NCI-H524 treated with DMSO at 0.1 percent for 48 hours (cell line): ENCODE measurements at regions not wholly inside any gene's neighbourhood (a gene's known extent, or its start where the extent isn't known, plus 50 kb on each side); places are given as distances from the start of the nearest gene placed in this dataset.

Experiments used
- DNase-seq: peaks from one replicate; lab custom pipeline; 2025; lab: John Stamatoyannopoulos, UW

- DNase-seq: no peak
Observed at GRCh38 chr11:92322225-92322624, 97.6 kb downstream of the FAT3 start.

GRCh38 chr11:92324890-92325289, 100.3 kb downstream of the FAT3 start:
- no peak for DNase-seq

GRCh38 chr11:92325416-92325815, 100.8 kb downstream of the FAT3 start:
- no peak for DNase-seq

- DNase-seq: no peak
Observed at GRCh38 chr11:92329137-92329536, 104.5 kb downstream of the FAT3 start.

- no peak for DNase-seq
Observed at GRCh38 chr11:92329646-92330045, 105.0 kb downstream of the FAT3 start.

GRCh38 chr11:92330114-92330513, 105.5 kb downstream of the FAT3 start:
- DNase-seq: no peak

- no peak for DNase-seq
Observed at GRCh38 chr11:92332986-92333385, 108.4 kb downstream of the FAT3 start.

GRCh38 chr11:92340839-92341238, 116.2 kb downstream of the FAT3 start:
- no peak for DNase-seq

GRCh38 chr11:92342034-92342720, 117.6 kb downstream of the FAT3 start:
- no peak for DNase-seq

- DNase-seq: no peak
Observed at GRCh38 chr11:92342886-92343285, 118.3 kb downstream of the FAT3 start.

- no peak for DNase-seq
Observed at GRCh38 chr11:92346220-92346619, 121.6 kb downstream of the FAT3 start.

- DNase-seq: no peak
Observed at GRCh38 chr11:92347454-92347853, 122.8 kb downstream of the FAT3 start.

- DNase-seq: no peak
Observed at GRCh38 chr11:92349486-92350156, 125.0 kb downstream of the FAT3 start.

- DNase-seq: no peak
Observed at GRCh38 chr11:92357344-92357743, 132.7 kb downstream of the FAT3 start.

GRCh38 chr11:92357841-92358240, 133.2 kb downstream of the FAT3 start:
- no peak for DNase-seq

- DNase-seq: no peak
Observed at GRCh38 chr11:92361551-92361950, 136.9 kb downstream of the FAT3 start.

- no peak for DNase-seq
Observed at GRCh38 chr11:92362989-92363388, 138.4 kb downstream of the FAT3 start.

- DNase-seq: no peak
Observed at GRCh38 chr11:92364177-92364576, 139.6 kb downstream of the FAT3 start.

GRCh38 chr11:92376146-92376599, 151.6 kb downstream of the FAT3 start:
- DNase-seq: no peak

GRCh38 chr11:92376680-92377079, 152.1 kb downstream of the FAT3 start:
- no peak for DNase-seq

GRCh38 chr11:92380882-92381281, 156.3 kb downstream of the FAT3 start:
- DNase-seq: no peak

GRCh38 chr11:92382311-92382710, 157.7 kb downstream of the FAT3 start:
- DNase-seq: no peak

GRCh38 chr11:92383430-92383829, 158.8 kb downstream of the FAT3 start:
- DNase-seq: no peak

GRCh38 chr11:92384358-92384757, 159.7 kb downstream of the FAT3 start:
- DNase-seq: no peak
